A549 (cell line): ENCODE measurements at regions not wholly inside any gene's neighbourhood (a gene's known extent, or its start where the extent isn't known, plus 50 kb on each side); places are given as distances from the start of the nearest gene placed in this dataset.

Source experiments
- ATAC-seq, 2 experiments: fragments of 200-7000 bp in 1 of 2; fragments of >200 bp in 1 of 2; cut with Nextera tagmentation in 1 of 2; cut with Tn5 transposase in 1 of 2; 3 replicates each; pipeline versions ENCODE4 v1.8.0 to v1.9.1; 2018 to 2020; ENCODE audit warnings: mild to moderate bottlenecking in 1 of 2, moderate library complexity in 1 of 2
- CTCF ChIA-PET: fragments of 300-600 bp; sonication (Branson Sonifier 250); formaldehyde crosslinking; extraction: SDS; loops from one replicate; lab custom pipeline; 2021; ENCODE audit warnings: antibody characterized with exemption, inconsistent platforms; lab: Yijun Ruan, JAX
- POLR2A ChIA-PET: fragments of 350-600 bp; formaldehyde crosslinking; extraction: SDS; loops from one replicate; lab custom pipeline; 2021; ENCODE audit warnings: antibody characterized with exemption, inconsistent platforms; lab: Yijun Ruan, JAX
- DNase-seq, 2 experiments: peaks; one replicate each; pipeline versions ENCODE4 v3.0.0 to v3.0.0-alpha.2; 2011 to 2016; ENCODE audit warnings: low read depth in 1 of 2, low spot score in 1 of 2
- FAIRE-seq: peaks from 2 replicates; lab custom pipeline; 2011; peaks lifted over from hg19 to GRCh38; lab: Jason Lieb, UNC
- H3K27ac ChIP-seq, 2 experiments: fragments of >200 bp; sonication (Bioruptor Twin); formaldehyde crosslinking; 3 replicates each; pipeline ENCODE4 v1.5.1; 2016 to 2017
- H3K4me1 ChIP-seq: fragments of >200 bp; sonication (Bioruptor Twin); formaldehyde crosslinking; 3 replicates; pipeline ENCODE4 v1.6.1; 2016
- H3K4me2 ChIP-seq: fragments of >200 bp; sonication (Bioruptor Twin); formaldehyde crosslinking; 3 replicates; pipeline ENCODE4 v1.6.1; 2016
- H3K4me3 ChIP-seq: fragments of >200 bp; sonication (Bioruptor Twin); formaldehyde crosslinking; 3 replicates; pipeline ENCODE4 v1.5.1; 2016
- H3K9me3 ChIP-seq: fragments of >200 bp; sonication (Bioruptor Twin); formaldehyde crosslinking; 3 replicates; pipeline ENCODE4 v1.6.1; 2016
- ATOH8 ChIP-seq: fragments of 250-450 bp; sonication (Bioruptor Pico); IDR thresholded peaks from 2 replicates; pipeline ENCODE4 v1.5.0; 2020; ENCODE audit warnings: low read depth, mild to moderate bottlenecking, moderate library complexity
- BHLHE40 ChIP-seq: IDR thresholded peaks from 2 replicates; pipeline ENCODE4 v1.6.1; 2012; ENCODE audit warnings: low read depth, low read length, inconsistent platforms
- CHD2 ChIP-seq: fragments of 150-350 bp; IDR thresholded peaks from 2 replicates; pipeline ENCODE4 v1.6.1; 2014; ENCODE audit warnings: low read length; ENCODE audit not compliant: partially characterized antibody
- CTCF ChIP-seq: fragments of >200 bp; sonication (Bioruptor Twin); formaldehyde crosslinking; IDR thresholded peaks from 3 replicates; pipeline ENCODE4 v1.5.1; 2016
- FOSB ChIP-seq: fragments of 250-450 bp; sonication (Bioruptor Pico); IDR thresholded peaks from 2 replicates; pipeline ENCODE4 v1.5.0; 2020; ENCODE audit warnings: mild to moderate bottlenecking, moderate library complexity
- HEYL ChIP-seq: fragments of 250-450 bp; sonication (Bioruptor Pico); IDR thresholded peaks from 2 replicates; pipeline ENCODE4 v1.8.0; 2021; ENCODE audit warnings: mild to moderate bottlenecking, moderate library complexity
- HOXA7 ChIP-seq: fragments of 250-450 bp; sonication (Bioruptor Pico); IDR thresholded peaks from 2 replicates; pipeline ENCODE4 v1.5.0; 2020; ENCODE audit warnings: mild to moderate bottlenecking, moderate library complexity
- JUNB ChIP-seq: fragments of >200 bp; sonication (Bioruptor Twin); formaldehyde crosslinking; IDR thresholded peaks from 2 replicates; pipeline ENCODE4 v1.6.1; 2016
- KDM5A ChIP-seq: fragments of 200-600 bp; sonication (generic); IDR thresholded peaks from 2 replicates; pipeline ENCODE4 v1.6.1; 2016; ENCODE audit warnings: antibody characterized with exemption, mild to moderate bottlenecking
- MYC ChIP-seq: IDR thresholded peaks from 2 replicates; pipeline ENCODE4 v1.6.1; 2012; ENCODE audit warnings: mild to moderate bottlenecking, inconsistent platforms, low read length, improper control_type of control experiment, borderline replicate concordance
- NR3C1 ChIP-seq: fragments of >200 bp; sonication (Bioruptor Twin); formaldehyde crosslinking; IDR thresholded peaks from 3 replicates; pipeline ENCODE4 v1.6.1; 2017
- PBX3 ChIP-seq: IDR thresholded peaks from 2 replicates; pipeline ENCODE4 v1.6.1; 2012
- POLR2A ChIP-seq: IDR thresholded peaks from 2 replicates; pipeline ENCODE4 v1.6.1; 2012; ENCODE audit warnings: mild to moderate bottlenecking, low read length
- POLR2AphosphoS2 ChIP-seq: conservative IDR thresholded peaks from 2 replicates; pipeline ENCODE4 v1.6.1; 2012; ENCODE audit warnings: low read length, improper control_type of control experiment, inconsistent platforms
- REST ChIP-seq: fragments of 200-600 bp; sonication (generic); IDR thresholded peaks from 2 replicates; pipeline ENCODE4 v1.6.1; 2016; ENCODE audit warnings: antibody characterized with exemption, mild to moderate bottlenecking, moderate library complexity
- RFX5 ChIP-seq: fragments of 450-650 bp; IDR thresholded peaks from 2 replicates; pipeline ENCODE4 v1.7.1; 2014; ENCODE audit warnings: antibody characterized with exemption, mild to moderate bottlenecking, moderate library complexity
- SMC3 ChIP-seq: fragments of >200 bp; sonication (Bioruptor Twin); formaldehyde crosslinking; IDR thresholded peaks from 3 replicates; pipeline ENCODE4 v1.6.1; 2018; ENCODE audit warnings: inconsistent platforms
- TFCP2L1 ChIP-seq: fragments of 250-450 bp; sonication (Bioruptor Pico); IDR thresholded peaks from 2 replicates; pipeline ENCODE4 v1.5.0; 2021; ENCODE audit warnings: mild to moderate bottlenecking
- USF2 ChIP-seq: fragments of 450-650 bp; IDR thresholded peaks from 2 replicates; pipeline ENCODE4 v1.6.1; 2014; ENCODE audit warnings: antibody characterized with exemption
- ZC3H11A ChIP-seq: fragments of 450-650 bp; IDR thresholded peaks from 2 replicates; pipeline ENCODE4 v1.6.1; 2014; ENCODE audit warnings: antibody characterized with exemption, mild to moderate bottlenecking
- WGBS: methylation state at CpG from one replicate; pipeline ENCODE4 v1.1.6; 2017; ENCODE audit errors: missing lambda C conversion rate; 5-methylcytosine and 5-hydroxymethylcytosine counted together

GRCh38 chr5:2320611-2321010, 430.9 kb downstream of the IRX2 start:
- Histone ChIP-seq H3K4me1 (no peaks in the 10 kb centered on the region), H3K9me3 (no peaks in the 10 kb centered on the region), H3K4me2 (no peak overlapping the region), H3K27ac (no peak overlapping the region), H3K4me3 (no peak overlapping the region)
- FAIRE-seq (no peak), DNase-seq (no peak), ATAC-seq (no peak)
- CTCF ChIA-PET = no interaction called here
- POLR2A ChIA-PET = no interaction called here
- TF ChIP-seq CHD2 = no peak
- TF ChIP-seq CTCF = no peak
- TF ChIP-seq POLR2AphosphoS2 = no peak
- TF ChIP-seq MYC = no peak
- no peak for TF ChIP-seq FOSB (CRISPR knock-in tag)
- 0% methylated on average over 4 of the region's 7 CpGs for WGBS

- Histone ChIP-seq H3K4me1 (no peaks in the 10 kb centered on the region), H3K9me3 (no peaks in the 10 kb centered on the region), H3K4me2 (no peak overlapping the region), H3K4me3 (no peak overlapping the region), H3K27ac (no peak overlapping the region)
- no peak for DNase-seq
- no peak for TF ChIP-seq KDM5A
- TF ChIP-seq POLR2AphosphoS2 = no peak
- TF ChIP-seq FOSB (CRISPR knock-in tag) = no peak
- TF ChIP-seq ATOH8 = no peak
- no peak for TF ChIP-seq JUNB
- no peak for TF ChIP-seq ZC3H11A
- TF ChIP-seq NR3C1 = no peak
- no peak for TF ChIP-seq BHLHE40
- TF ChIP-seq REST = no peak
- no peak for TF ChIP-seq SMC3
- TF ChIP-seq POLR2A = no peak
- TF ChIP-seq PBX3 = no peak
- no peak for TF ChIP-seq USF2
- no peak for TF ChIP-seq HEYL (CRISPR knock-in tag)
- TF ChIP-seq HOXA7 (CRISPR knock-in tag) = no peak
- TF ChIP-seq RFX5 = no peak
- TF ChIP-seq TFCP2L1 (CRISPR knock-in tag) = no peak
- CTCF ChIA-PET = no interaction called here
- ATAC-seq = no peak
- no peak for FAIRE-seq
- POLR2A ChIA-PET = no interaction called here
- 0% methylated on average over 1 of the region's 2 CpGs for WGBS
Measured at GRCh38 chr5:2317540-2317939, 433.9 kb downstream of the IRX2 start.
